ENCODE measurements at regions not wholly inside any gene's neighbourhood (a gene's known extent, or its start where the extent isn't known, plus 50 kb on each side); places are given as distances from the start of the nearest gene placed in this dataset.

- TF ChIP-seq E2F1 (CRISPR knock-in tag; IDR thresholded peaks at IDR 0.05) (no peak), TP53 (CRISPR knock-in tag; IDR thresholded peaks at IDR 0.05) (no peak), ATF6 (CRISPR knock-in tag; IDR thresholded peaks at IDR 0.05) (no peak), EMX1 (CRISPR knock-in tag; IDR thresholded peaks at IDR 0.05) (no peak)
- TF ChIP-seq, protein P1, sequence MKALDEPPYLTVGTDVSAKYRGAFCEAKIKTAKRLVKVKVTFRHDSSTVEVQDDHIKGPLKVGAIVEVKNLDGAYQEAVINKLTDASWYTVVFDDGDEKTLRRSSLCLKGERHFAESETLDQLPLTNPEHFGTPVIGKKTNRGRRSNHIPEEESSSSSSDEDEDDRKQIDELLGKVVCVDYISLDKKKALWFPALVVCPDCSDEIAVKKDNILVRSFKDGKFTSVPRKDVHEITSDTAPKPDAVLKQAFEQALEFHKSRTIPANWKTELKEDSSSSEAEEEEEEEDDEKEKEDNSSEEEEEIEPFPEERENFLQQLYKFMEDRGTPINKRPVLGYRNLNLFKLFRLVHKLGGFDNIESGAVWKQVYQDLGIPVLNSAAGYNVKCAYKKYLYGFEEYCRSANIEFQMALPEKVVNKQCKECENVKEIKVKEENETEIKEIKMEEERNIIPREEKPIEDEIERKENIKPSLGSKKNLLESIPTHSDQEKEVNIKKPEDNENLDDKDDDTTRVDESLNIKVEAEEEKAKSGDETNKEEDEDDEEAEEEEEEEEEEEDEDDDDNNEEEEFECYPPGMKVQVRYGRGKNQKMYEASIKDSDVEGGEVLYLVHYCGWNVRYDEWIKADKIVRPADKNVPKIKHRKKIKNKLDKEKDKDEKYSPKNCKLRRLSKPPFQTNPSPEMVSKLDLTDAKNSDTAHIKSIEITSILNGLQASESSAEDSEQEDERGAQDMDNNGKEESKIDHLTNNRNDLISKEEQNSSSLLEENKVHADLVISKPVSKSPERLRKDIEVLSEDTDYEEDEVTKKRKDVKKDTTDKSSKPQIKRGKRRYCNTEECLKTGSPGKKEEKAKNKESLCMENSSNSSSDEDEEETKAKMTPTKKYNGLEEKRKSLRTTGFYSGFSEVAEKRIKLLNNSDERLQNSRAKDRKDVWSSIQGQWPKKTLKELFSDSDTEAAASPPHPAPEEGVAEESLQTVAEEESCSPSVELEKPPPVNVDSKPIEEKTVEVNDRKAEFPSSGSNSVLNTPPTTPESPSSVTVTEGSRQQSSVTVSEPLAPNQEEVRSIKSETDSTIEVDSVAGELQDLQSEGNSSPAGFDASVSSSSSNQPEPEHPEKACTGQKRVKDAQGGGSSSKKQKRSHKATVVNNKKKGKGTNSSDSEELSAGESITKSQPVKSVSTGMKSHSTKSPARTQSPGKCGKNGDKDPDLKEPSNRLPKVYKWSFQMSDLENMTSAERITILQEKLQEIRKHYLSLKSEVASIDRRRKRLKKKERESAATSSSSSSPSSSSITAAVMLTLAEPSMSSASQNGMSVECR (CRISPR knock-in tag; IDR thresholded peaks at IDR 0.05; ENCODE audit: borderline replicate concordance) = no peak
These were observed 187.4 kb upstream of the RPS6KA3 start (continued) for GRCh38 chrX:20454117-20454516.

- H3K27ac Mint-ChIP-seq = no peak overlapping the region
- DNase-seq (ENCODE audit: low spot score) (no peak), ATAC-seq (no peak)
- no peaks in the 10 kb centered on the region for H3K36me3 Mint-ChIP-seq
- TF ChIP-seq ESRRA (CRISPR knock-in tag; IDR thresholded peaks at IDR 0.05; ENCODE audit: borderline replicate concordance) (no peak), USF2 (CRISPR knock-in tag; IDR thresholded peaks at IDR 0.05) (no peak), HMGXB4 (CRISPR knock-in tag; IDR thresholded peaks at IDR 0.05) (no peak), ZNF671 (CRISPR knock-in tag; IDR thresholded peaks at IDR 0.05) (no peak)
- TF ChIP-seq, protein P2, sequence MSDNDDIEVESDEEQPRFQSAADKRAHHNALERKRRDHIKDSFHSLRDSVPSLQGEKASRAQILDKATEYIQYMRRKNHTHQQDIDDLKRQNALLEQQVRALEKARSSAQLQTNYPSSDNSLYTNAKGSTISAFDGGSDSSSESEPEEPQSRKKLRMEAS (CRISPR knock-in tag; IDR thresholded peaks at IDR 0.05) = no peak
- no peak overlapping the region for H3K4me3 Mint-ChIP-seq
- ChIA-PET POLR2A (no interaction called here), CTCF (no interaction called here)
- H3K9me3 Mint-ChIP-seq = peaks cover 5% of the 10 kb centered on the region; the same call in 1 of the 2 replicates
- H3K27me3 Mint-ChIP-seq (ENCODE audit: low read depth) = no peaks in the 10 kb centered on the region
- no peaks in the 10 kb centered on the region for H3K4me1 Mint-ChIP-seq
These were observed 185.8 kb upstream of the RPS6KA3 start for GRCh38 chrX:20452487-20452886.

DNA sequence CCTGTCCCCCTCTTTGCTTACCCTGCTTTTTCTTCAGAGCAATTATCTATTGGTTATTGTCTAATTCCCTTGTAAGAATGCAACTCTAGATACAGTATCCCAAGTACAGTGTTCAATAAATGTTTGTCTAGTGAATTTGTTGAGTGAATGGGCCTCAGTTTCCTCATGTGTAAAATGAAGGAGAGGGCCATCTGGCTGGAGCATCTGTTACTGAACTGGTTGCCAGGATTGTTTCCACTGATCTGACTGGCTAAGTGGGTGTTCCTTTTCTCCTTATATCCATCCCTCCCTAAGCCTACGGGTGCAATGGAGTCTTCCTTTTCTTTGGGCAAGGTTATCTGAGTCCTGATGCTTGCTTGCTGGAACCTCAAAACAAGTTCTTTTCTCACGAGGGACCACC lies 185.2 kb upstream of the RPS6KA3 start:
- ATAC-seq (no peak), DNase-seq (ENCODE audit: low spot score) (no peak)
- no peaks in the 10 kb centered on the region for H3K36me3 Mint-ChIP-seq
- H3K4me3 Mint-ChIP-seq = no peak overlapping the region
- no peaks in the 10 kb centered on the region for H3K4me1 Mint-ChIP-seq
- TF ChIP-seq ZNF416 (CRISPR knock-in tag; IDR thresholded peaks at IDR 0.05) = no peak
- H3K9me3 Mint-ChIP-seq = peaks cover 5% of the 10 kb centered on the region; the same call in 1 of the 2 replicates
- CTCF ChIA-PET = no interaction called here
- POLR2A ChIA-PET = no interaction called here
- H3K27ac Mint-ChIP-seq = no peak overlapping the region
- no peaks in the 10 kb centered on the region for H3K27me3 Mint-ChIP-seq (ENCODE audit: low read depth)

Data from WTC11 (cell line).